ENCODE measurements at regions not wholly inside any gene's neighbourhood (a gene's known extent, or its start where the extent isn't known, plus 50 kb on each side); places are given as distances from the start of the nearest gene placed in this dataset.
"Not testable (repeated sequence)": the region's sequence is repeated elsewhere in the genome, so short reads cannot be mapped to it uniquely, and the experiment has no call there.

- no peak for DNase-seq (ENCODE audit: low read depth in 4 of 4, low spot score in 3 of 4)
Observed at GRCh38 chr4:138643827-138644226, 371.8 kb upstream of the NOCT start.

GRCh38 chr4:138639018-138639741 is 376.4 kb upstream of the NOCT start:
- DNase-seq (ENCODE audit: low read depth in 4 of 4, low spot score in 3 of 4), result no peak

GRCh38 chr4:138636781-138637180 is 378.8 kb upstream of the NOCT start:
- no peak for DNase-seq (ENCODE audit: low read depth in 4 of 4, low spot score in 3 of 4)

- DNase-seq (ENCODE audit: low read depth in 4 of 4, low spot score in 3 of 4), result no peak
Observed at GRCh38 chr4:138634915-138635314, 380.7 kb upstream of the NOCT start.

GRCh38 chr4:138633580-138633904 is 382.0 kb upstream of the NOCT start:
- DNase-seq (ENCODE audit: low read depth in 4 of 4, low spot score in 3 of 4), result no peak

- no peak for DNase-seq (ENCODE audit: low read depth in 4 of 4, low spot score in 3 of 4)
Observed at GRCh38 chr4:138632856-138633579, 382.6 kb upstream of the NOCT start.

GRCh38 chr4:138630666-138631065 is 384.9 kb upstream of the NOCT start:
- DNase-seq (ENCODE audit: low read depth in 4 of 4, low spot score in 3 of 4), result no peak

GRCh38 chr4:138629669-138630068 is 385.9 kb upstream of the NOCT start:
- DNase-seq (ENCODE audit: low read depth in 4 of 4, low spot score in 3 of 4), result no peak

GRCh38 chr4:138627096-138627495 is 384.9 kb upstream of the SLC7A11 start:
- DNase-seq (ENCODE audit: low read depth in 4 of 4, low spot score in 3 of 4), result no peak

- DNase-seq (ENCODE audit: low read depth in 4 of 4, low spot score in 3 of 4), result not testable (repeated sequence)
Observed at GRCh38 chr4:138622362-138622761, 380.2 kb upstream of the SLC7A11 start.

GRCh38 chr4:138616775-138617174 is 374.6 kb upstream of the SLC7A11 start:
- DNase-seq (ENCODE audit: low read depth in 4 of 4, low spot score in 3 of 4), result no peak

GRCh38 chr4:138614398-138615142 is 372.4 kb upstream of the SLC7A11 start:
- DNase-seq (ENCODE audit: low read depth in 4 of 4, low spot score in 3 of 4), result no peak

- DNase-seq (ENCODE audit: low read depth in 4 of 4, low spot score in 3 of 4), result no peak
Observed at GRCh38 chr4:138612428-138612827, 370.3 kb upstream of the SLC7A11 start.

- no peak for DNase-seq (ENCODE audit: low read depth in 4 of 4, low spot score in 3 of 4)
Observed at GRCh38 chr4:138611721-138612120, 369.6 kb upstream of the SLC7A11 start.

- no peak for DNase-seq (ENCODE audit: low read depth in 4 of 4, low spot score in 3 of 4)
Observed at GRCh38 chr4:138611017-138611416, 368.9 kb upstream of the SLC7A11 start.

GRCh38 chr4:138609943-138610350 is 367.8 kb upstream of the SLC7A11 start:
- no peak for DNase-seq (ENCODE audit: low read depth in 4 of 4, low spot score in 3 of 4)

- no peak for DNase-seq (ENCODE audit: low read depth in 4 of 4, low spot score in 3 of 4)
Observed at GRCh38 chr4:138604556-138604955, 362.4 kb upstream of the SLC7A11 start.

- no peak for DNase-seq (ENCODE audit: low read depth in 4 of 4, low spot score in 3 of 4)
Observed at GRCh38 chr4:138602664-138603063, 360.5 kb upstream of the SLC7A11 start.

GRCh38 chr4:138599965-138600364 is 357.8 kb upstream of the SLC7A11 start:
- DNase-seq (ENCODE audit: low read depth in 4 of 4, low spot score in 3 of 4), result no peak

- DNase-seq (ENCODE audit: low read depth in 4 of 4, low spot score in 3 of 4), result no peak
Observed at GRCh38 chr4:138598226-138598625, 356.1 kb upstream of the SLC7A11 start.

- DNase-seq (ENCODE audit: low read depth in 4 of 4, low spot score in 3 of 4), result no peak
Observed at GRCh38 chr4:138596896-138597295, 354.7 kb upstream of the SLC7A11 start.
